H1 (cell line): ENCODE measurements at regions not wholly inside any gene's neighbourhood (a gene's known extent, or its start where the extent isn't known, plus 50 kb on each side); places are given as distances from the start of the nearest gene placed in this dataset.

Experiments
- CTCF ChIA-PET: fragments of 300-600 bp; sonication (Branson Sonifier 250); formaldehyde crosslinking; loops from one replicate; lab custom pipeline; 2021; ENCODE audit not compliant: partially characterized antibody; lab: Charles Lee
- POLR2A ChIA-PET: fragments of 300-600 bp; sonication (Branson Sonifier 250); formaldehyde crosslinking; loops from one replicate; lab custom pipeline; 2021; ENCODE audit warnings: inconsistent platforms; ENCODE audit not compliant: partially characterized antibody; lab: Charles Lee
- DNase-seq, 2 experiments: peaks; one replicate each; pipeline versions ENCODE4 v3.0.0 to v3.0.0-alpha.2; 2010 to 2022; ENCODE audit warnings: low spot score in 2 of 2, low read depth in 1 of 2, mixed read lengths in 1 of 2
- FAIRE-seq: peaks from 2 replicates; lab custom pipeline; 2011; peaks lifted over from hg19 to GRCh38; lab: Jason Lieb, UNC
- H2AFZ ChIP-seq: 2 replicates; pipeline ENCODE4 v1.8.1; 2012; ENCODE audit warnings: low read length, inconsistent platforms
- H2AK5ac ChIP-seq: 2 replicates; pipeline ENCODE4 v1.6.1; 2013; ENCODE audit warnings: low read depth, low read length
- H2BK120ac ChIP-seq: replicated peaks from 2 replicates; pipeline ENCODE3; 2013; ENCODE audit warnings: low read depth, low read length, inconsistent platforms
- H2BK12ac ChIP-seq: 2 replicates; pipeline ENCODE4 v1.6.1; 2013; ENCODE audit warnings: low read depth, low read length
- H2BK15ac ChIP-seq: 2 replicates; pipeline ENCODE4 v1.6.1; 2013; ENCODE audit warnings: low read length
- H2BK20ac ChIP-seq: 2 replicates; pipeline ENCODE4 v1.6.1; 2013; ENCODE audit warnings: low read length
- H2BK5ac ChIP-seq: 2 replicates; pipeline ENCODE4 v1.6.1; 2013; ENCODE audit warnings: low read depth, low read length
- H3K14ac ChIP-seq: 2 replicates; pipeline ENCODE4 v1.6.1; 2013; ENCODE audit warnings: inconsistent platforms; ENCODE audit not compliant: insufficient read length
- H3K18ac ChIP-seq: 2 replicates; pipeline ENCODE4 v1.6.1; 2013; ENCODE audit warnings: low read length; ENCODE audit errors: extremely low read depth
- H3K23ac ChIP-seq: 2 replicates; pipeline ENCODE4 v1.6.1; 2013; ENCODE audit warnings: inconsistent platforms; ENCODE audit not compliant: insufficient read length
- H3K23me2 ChIP-seq: 2 replicates; pipeline ENCODE4 v1.6.1; 2013; ENCODE audit warnings: low read depth, low read length
- H3K27ac ChIP-seq: 2 replicates; pipeline ENCODE4 v1.6.1; 2011; ENCODE audit warnings: low read depth, low read length, inconsistent platforms
- H3K27me3 ChIP-seq, 4 experiments: replicated peaks in 1 of 4; 1 replicate in 1 of 4; 2 replicates in 3 of 4; pipeline versions ENCODE4 v1.6.1 to v1.8.1; 2011 to 2013; ENCODE audit warnings: low read length in 3 of 4, mild to moderate bottlenecking in 3 of 4, inconsistent platforms in 2 of 4, mixed read lengths in 2 of 4, moderate library complexity in 1 of 4; ENCODE audit not compliant: control insufficient read depth in 3 of 4, insufficient read depth in 3 of 4; ENCODE audit errors: extremely low read depth in 1 of 4
- H3K36me3 ChIP-seq, 4 experiments: 2 replicates each; pipeline versions ENCODE4 v1.6.1 to v1.8.1; 2011 to 2013; ENCODE audit warnings: mild to moderate bottlenecking in 4 of 4, low read length in 3 of 4, moderate library complexity in 2 of 4, control low read depth in 1 of 4, inconsistent platforms in 1 of 4; ENCODE audit not compliant: insufficient read depth in 4 of 4, control insufficient read depth in 2 of 4
- H3K4ac ChIP-seq: replicated peaks from 2 replicates; pipeline ENCODE3; 2013; ENCODE audit warnings: low read length, low read depth, mixed read lengths, inconsistent platforms; ENCODE audit not compliant: insufficient read length
- H3K4me1 ChIP-seq, 4 experiments: replicated peaks in 1 of 4; 1 replicate in 1 of 4; 2 replicates in 3 of 4; pipeline versions ENCODE4 v1.6.1 to v1.8.1; 2011 to 2013; ENCODE audit warnings: low read length in 3 of 4, inconsistent platforms in 2 of 4, mixed read lengths in 1 of 4; ENCODE audit not compliant: insufficient read depth in 4 of 4, control insufficient read depth in 3 of 4
- H3K4me2 ChIP-seq, 2 experiments: 2 replicates each; pipeline versions ENCODE4 v1.6.1 to v1.8.1; 2011 to 2013; ENCODE audit warnings: low read depth in 2 of 2, low read length in 2 of 2, control low read depth in 1 of 2, inconsistent platforms in 1 of 2, mild to moderate bottlenecking in 1 of 2; ENCODE audit not compliant: insufficient read depth in 1 of 2
- H3K4me3 ChIP-seq, 4 experiments: fragments of 200-600, 300-600 bp in 1 of 4; sonication (generic), shearing (Covaris generic), sonication (Bioruptor Twin) in 1 of 4; 2 replicates each; pipeline versions ENCODE4 v1.5.1 to v1.8.1; 2011 to 2016; ENCODE audit warnings: low read length in 4 of 4, low read depth in 3 of 4, control low read depth in 2 of 4, inconsistent platforms in 2 of 4, mild to moderate bottlenecking in 2 of 4, mixed read lengths in 1 of 4, moderate library complexity in 1 of 4; ENCODE audit not compliant: insufficient read depth in 2 of 4; ENCODE audit errors: extremely low read depth in 1 of 4
- H3K56ac ChIP-seq: replicated peaks from 2 replicates; pipeline ENCODE3; 2013; ENCODE audit warnings: low read depth, mild to moderate bottlenecking, mixed read lengths, low read length, inconsistent platforms; ENCODE audit not compliant: insufficient read length
- H3K79me1 ChIP-seq: 2 replicates; pipeline ENCODE4 v1.6.1; 2013; ENCODE audit warnings: low read depth, low read length, control low read depth
- H3K79me2 ChIP-seq, 2 experiments: 2 replicates each; pipeline versions ENCODE4 v1.6.1 to v1.8.1; 2012 to 2013; ENCODE audit warnings: low read length in 2 of 2, mild to moderate bottlenecking in 2 of 2, inconsistent platforms in 1 of 2; ENCODE audit not compliant: insufficient read depth in 2 of 2, control insufficient read depth in 1 of 2
- H3K9ac ChIP-seq, 4 experiments: replicated peaks in 1 of 4; 1 replicate in 1 of 4; 2 replicates in 3 of 4; pipeline versions ENCODE4 v1.6.1 to v1.8.1; 2011 to 2013; ENCODE audit warnings: low read depth in 3 of 4, low read length in 3 of 4, control low read depth in 2 of 4, mild to moderate bottlenecking in 2 of 4, moderate library complexity in 2 of 4, inconsistent platforms in 1 of 4; ENCODE audit errors: extremely low read depth in 1 of 4
- H3K9me3 ChIP-seq, 2 experiments: 2 replicates each; pipeline versions ENCODE4 v1.6.1 to v1.8.1; 2012 to 2013; ENCODE audit warnings: mild to moderate bottlenecking in 2 of 2, moderate library complexity in 2 of 2, control low read depth in 1 of 2, inconsistent platforms in 1 of 2, low read depth in 1 of 2, low read length in 1 of 2, mixed read lengths in 1 of 2; ENCODE audit not compliant: insufficient read depth in 2 of 2
- H4K20me1 ChIP-seq, 2 experiments: replicated peaks in 1 of 2; 2 replicates each; pipeline versions ENCODE3 to v1.8.1; 2011 to 2013; ENCODE audit warnings: inconsistent platforms in 2 of 2, low read length in 2 of 2, mild to moderate bottlenecking in 1 of 2; ENCODE audit not compliant: insufficient read depth in 2 of 2, control insufficient read depth in 1 of 2
- H4K5ac ChIP-seq: 2 replicates; pipeline ENCODE4 v1.6.1; 2013; ENCODE audit warnings: low read length, low read depth, mixed read lengths, inconsistent platforms; ENCODE audit not compliant: insufficient read length
- H4K8ac ChIP-seq: 2 replicates; pipeline ENCODE4 v1.8.0; 2013; ENCODE audit warnings: mild to moderate bottlenecking, moderate library complexity, low read length, inconsistent platforms; ENCODE audit not compliant: insufficient read depth; ENCODE audit errors: extremely low read depth
- H4K91ac ChIP-seq: replicated peaks from 2 replicates; pipeline ENCODE3; 2013; ENCODE audit warnings: low read length, mixed read lengths, inconsistent platforms; ENCODE audit not compliant: insufficient read length
- CBX5 ChIP-seq: fragments of 300-800, 300-1000 bp; sonication (generic); IDR thresholded peaks from 2 replicates; pipeline ENCODE4 v1.7.1; 2016; ENCODE audit warnings: antibody characterized with exemption, low read length, low read depth
- GABPA ChIP-seq: IDR thresholded peaks from 2 replicates; pipeline ENCODE4 v1.6.1; 2011; ENCODE audit warnings: mild to moderate bottlenecking, low read length, moderate library complexity, borderline replicate concordance; ENCODE audit not compliant: insufficient read depth
- TAF1 ChIP-seq: IDR thresholded peaks from 2 replicates; pipeline ENCODE4 v1.6.1; 2011; ENCODE audit warnings: mild to moderate bottlenecking, low read depth, low read length
- WGBS, 2 experiments: shearing (Covaris generic) in 1 of 2; methylation state at CpG; one replicate each; pipeline versions ENCODE4 v1.1.6 to v1.1.7; 2013 to 2015; ENCODE audit warnings: low lambda C conversion rate in 2 of 2, mixed read lengths in 2 of 2, inconsistent platforms in 1 of 2, low coverage in 1 of 2, missing lambda C conversion rate in 1 of 2; ENCODE audit not compliant: insufficient replicate concordance in 2 of 2, insufficient coverage in 1 of 2, insufficient read length in 1 of 2; ENCODE audit errors: extremely low coverage in 1 of 2, missing lambda C conversion rate in 1 of 2; 5-methylcytosine and 5-hydroxymethylcytosine counted together

GRCh38 chr19:27833031-27833430, 1379.9 kb downstream of the UQCRFS1 start:
- DNase-seq (no peak), FAIRE-seq (no peak)
- Histone ChIP-seq H2AK5ac (no peak overlapping the region), H2BK12ac (no peak overlapping the region), H4K20me1 (no peaks in the 10 kb centered on the region), H2BK5ac (no peak overlapping the region), H3K9me3 (peaks cover 49 to 60% of the 10 kb centered on the region in 2 experiments), H3K4me3 (no peak overlapping the region), H3K9ac (no peak overlapping the region), H3K23ac (no peak overlapping the region), H3K27me3 (no peaks in the 10 kb centered on the region), H3K36me3 (no peaks in the 10 kb centered on the region), H4K91ac (no peak overlapping the region), H3K27ac (no peak overlapping the region), H3K56ac (no peak overlapping the region), H3K4me1 (no peaks in the 10 kb centered on the region), H3K4ac (no peak overlapping the region), H2BK120ac (no peak overlapping the region), H4K8ac (no peak overlapping the region), H3K79me1 (no peaks in the 10 kb centered on the region), H3K18ac (no peak overlapping the region), H3K79me2 (no peaks in the 10 kb centered on the region), H2AFZ (no peak overlapping the region), H3K4me2 (no peak overlapping the region), H4K5ac (no peak overlapping the region), H3K23me2 (no peaks in the 10 kb centered on the region), H2BK15ac (no peak overlapping the region), H2BK20ac (no peak overlapping the region), H3K14ac (no peak overlapping the region)
- CTCF ChIA-PET, result interaction anchor here (0.7 kb wide), 1 partner anchor 19 kb away, joined by 3 read pairs; no protein-coding TSS in a partner anchor
- POLR2A ChIA-PET, result no interaction called here
- TF ChIP-seq TAF1, result no peak
- no peak for TF ChIP-seq CBX5
- no peak for TF ChIP-seq GABPA
- WGBS, 2 experiments, result 42% methylated on average over 1 of the region's 1 CpG; no CpG with 5 or more reads in 1 of the 2 experiments
